ELR (cell line): ENCODE measurements at regions not wholly inside any gene's neighbourhood (a gene's known extent, or its start where the extent isn't known, plus 50 kb on each side); places are given as distances from the start of the nearest gene placed in this dataset.

Experiments
- DNase-seq: peaks from one replicate; pipeline ENCODE4 v3.0.0-alpha.2; 2015; ENCODE audit warnings: low read depth

GRCh38 chr1:193726722-193727121 lies 540.3 kb upstream of the B3GALT2 start:
- no peak for DNase-seq

GRCh38 chr1:193712392-193712791 lies 526.0 kb upstream of the B3GALT2 start:
- DNase-seq = no peak

- DNase-seq = no peak
Observed at GRCh38 chr1:193709607-193710006, 523.2 kb upstream of the B3GALT2 start.

- DNase-seq = peak; percentile 87
Observed at GRCh38 chr1:193707271-193708021, 521.0 kb upstream of the B3GALT2 start.

GRCh38 chr1:193706766-193707165 lies 520.4 kb upstream of the B3GALT2 start:
- peak; percentile 36 for DNase-seq

GRCh38 chr1:193705554-193705981 lies 519.2 kb upstream of the B3GALT2 start:
- DNase-seq = peak; percentile 8

GRCh38 chr1:193703655-193704054 lies 517.2 kb upstream of the B3GALT2 start:
- no peak for DNase-seq

- DNase-seq = no peak
Observed at GRCh38 chr1:193703121-193703520, 516.7 kb upstream of the B3GALT2 start.

- DNase-seq = no peak
Observed at GRCh38 chr1:193701759-193702158, 515.3 kb upstream of the B3GALT2 start.

GRCh38 chr1:193700710-193701355 lies 514.4 kb upstream of the B3GALT2 start:
- peak; percentile 89 for DNase-seq

GRCh38 chr1:193699261-193699660 lies 512.8 kb upstream of the B3GALT2 start:
- DNase-seq = no peak

- DNase-seq = no peak
Observed at GRCh38 chr1:193697776-193698175, 511.4 kb upstream of the B3GALT2 start.

GRCh38 chr1:193697115-193697762 lies 510.8 kb upstream of the B3GALT2 start:
- DNase-seq = peak; percentile 17

- no peak for DNase-seq
Observed at GRCh38 chr1:193694741-193695140, 508.3 kb upstream of the B3GALT2 start.

- no peak for DNase-seq
Observed at GRCh38 chr1:193685986-193686385, 499.6 kb upstream of the B3GALT2 start.

GRCh38 chr1:193681422-193681821 lies 495.0 kb upstream of the B3GALT2 start:
- DNase-seq = no peak

GRCh38 chr1:193680924-193681316 lies 494.5 kb upstream of the B3GALT2 start:
- no peak for DNase-seq

- no peak for DNase-seq
Observed at GRCh38 chr1:193680247-193680923, 494.0 kb upstream of the B3GALT2 start.

- DNase-seq = no peak
Observed at GRCh38 chr1:193677874-193678273, 491.5 kb upstream of the B3GALT2 start.

GRCh38 chr1:193676996-193677549 lies 490.7 kb upstream of the B3GALT2 start:
- peak; percentile 77 for DNase-seq

GRCh38 chr1:193674292-193674944 lies 488.0 kb upstream of the B3GALT2 start:
- peak; percentile 51 for DNase-seq
